Stimulated activated naive B cell treated with anti-CD40 and anti-IgM and Interleukin-4, amounts not matched to agents 10 μg/mL and 1 μg/mL and 100 μg/mL, for 72 hours (primary cell): ENCODE measurements at regions not wholly inside any gene's neighbourhood (a gene's known extent, or its start where the extent isn't known, plus 50 kb on each side); places are given as distances from the start of the nearest gene placed in this dataset.

ENCODE experiments used
- ATAC-seq, 2 donors: fragments of 150-1000 bp; cut with Tn5 transposase; replicated peaks; 2 replicates each; pipeline ENCODE4 v1.10.0; 2021; ENCODE audit warnings: moderate library complexity in 1 of 2
- DNase-seq: peaks from one replicate; pipeline ENCODE4 v3.0.0; 2021
- H3K27ac Mint-ChIP-seq: one replicate; pipeline ENCODE4 v1.8.0; 2022; ENCODE audit warnings: mild to moderate bottlenecking, mixed read lengths
- H3K27me3 Mint-ChIP-seq, 2 donors: one replicate each; pipeline ENCODE4 v1.8.0; 2022; ENCODE audit warnings: mixed read lengths in 2 of 2
- H3K36me3 Mint-ChIP-seq, 2 donors: one replicate each; pipeline ENCODE4 v1.8.0; 2022; ENCODE audit warnings: mixed read lengths in 2 of 2, mild to moderate bottlenecking in 1 of 2
- H3K4me1 Mint-ChIP-seq, 2 donors: one replicate each; pipeline ENCODE4 v1.8.0; 2022; ENCODE audit warnings: mixed read lengths in 2 of 2, mild to moderate bottlenecking in 1 of 2
- H3K4me3 Mint-ChIP-seq, 2 donors: one replicate each; pipeline ENCODE4 v1.8.0; 2022; ENCODE audit warnings: mild to moderate bottlenecking in 2 of 2, mixed read lengths in 2 of 2, moderate library complexity in 1 of 2
- H3K9me3 Mint-ChIP-seq, 2 donors: one replicate each; pipeline ENCODE4 v1.8.0; 2022; ENCODE audit warnings: mixed read lengths in 2 of 2, mild to moderate bottlenecking in 1 of 2

- Mint-ChIP-seq H3K36me3 (no peaks in the 10 kb centered on the region), H3K27ac (no peak overlapping the region), H3K27me3 (no peaks in the 10 kb centered on the region), H3K4me3 (no peak overlapping the region), H3K9me3 (no peaks in the 10 kb centered on the region), H3K4me1 (peaks cover 7 to 29% of the 10 kb centered on the region in 2 donors)
- ATAC-seq, result no peak
- DNase-seq, result no peak
These were observed 327.3 kb upstream of the SATB1 start for GRCh38 chr3:18752273-18752934.

- Mint-ChIP-seq H3K27me3 (no peaks in the 10 kb centered on the region), H3K36me3 (no peaks in the 10 kb centered on the region), H3K27ac (no peak overlapping the region), H3K4me3 (no peak overlapping the region), H3K4me1 (peaks cover 11 to 38% of the 10 kb centered on the region in 2 donors), H3K9me3 (no peaks in the 10 kb centered on the region)
- no peak for DNase-seq
- ATAC-seq, result peak in 1 of 2 donors; percentile 34
These were observed 326.4 kb upstream of the SATB1 start for GRCh38 chr3:18751514-18751913.

GRCh38 chr3:18747383-18747782 lies 322.2 kb upstream of the SATB1 start:
- Mint-ChIP-seq H3K4me3 (no peak overlapping the region), H3K9me3 (no peaks in the 10 kb centered on the region), H3K27ac (no peak overlapping the region), H3K27me3 (no peaks in the 10 kb centered on the region), H3K4me1 (peaks cover 27 to 65% of the 10 kb centered on the region in 2 donors), H3K36me3 (no peaks in the 10 kb centered on the region)
- no peak for DNase-seq
- ATAC-seq, result peak; percentile 77 to 85

- no peaks in the 10 kb centered on the region for H3K9me3 Mint-ChIP-seq
- peaks cover 35 to 74% of the 10 kb centered on the region in 2 donors for H3K4me1 Mint-ChIP-seq
- no peaks in the 10 kb centered on the region for H3K36me3 Mint-ChIP-seq
- no peak for DNase-seq
- H3K27ac Mint-ChIP-seq, result peak overlapping the region; percentile 63
- ATAC-seq, result no peak
- no peak overlapping the region for H3K4me3 Mint-ChIP-seq
- H3K27me3 Mint-ChIP-seq, result no peaks in the 10 kb centered on the region
These were observed 320.3 kb upstream of the SATB1 start for GRCh38 chr3:18745472-18745871.

GRCh38 chr3:18744472-18744871 lies 319.3 kb upstream of the SATB1 start:
- DNase-seq, result no peak
- H3K27ac Mint-ChIP-seq, result peak overlapping the region; percentile 15
- no peak for ATAC-seq
- no peaks in the 10 kb centered on the region for H3K9me3 Mint-ChIP-seq
- H3K36me3 Mint-ChIP-seq, result no peaks in the 10 kb centered on the region
- no peak overlapping the region for H3K4me3 Mint-ChIP-seq
- H3K27me3 Mint-ChIP-seq, result no peaks in the 10 kb centered on the region
- peaks cover 39 to 78% of the 10 kb centered on the region in 2 donors for H3K4me1 Mint-ChIP-seq

GRCh38 chr3:18743761-18744160 lies 318.6 kb upstream of the SATB1 start:
- no peaks in the 10 kb centered on the region for H3K27me3 Mint-ChIP-seq
- H3K4me3 Mint-ChIP-seq, result no peak overlapping the region
- peaks cover 44 to 81% of the 10 kb centered on the region in 2 donors for H3K4me1 Mint-ChIP-seq
- DNase-seq (no peak), ATAC-seq (no peak)
- no peaks in the 10 kb centered on the region for H3K9me3 Mint-ChIP-seq
- no peaks in the 10 kb centered on the region for H3K36me3 Mint-ChIP-seq
- peak overlapping the region; percentile 33 for H3K27ac Mint-ChIP-seq

GRCh38 chr3:18740631-18741583 lies 315.8 kb upstream of the SATB1 start:
- Mint-ChIP-seq H3K27ac (peak overlapping the region; percentile 95), H3K4me3 (peak overlapping the region; percentile 68 to 77), H3K27me3 (no peaks in the 10 kb centered on the region), H3K36me3 (no peaks in the 10 kb centered on the region), H3K4me1 (peaks cover 45 to 89% of the 10 kb centered on the region in 2 donors), H3K9me3 (no peaks in the 10 kb centered on the region)
- ATAC-seq (peak; percentile 71 to 80), DNase-seq (peak; percentile 79)

- no peak for DNase-seq
- peak overlapping the region; percentile 28 for H3K27ac Mint-ChIP-seq
- peaks cover 36 to 72% of the 10 kb centered on the region in 2 donors for H3K4me1 Mint-ChIP-seq
- H3K27me3 Mint-ChIP-seq, result no peaks in the 10 kb centered on the region
- ATAC-seq, result peak; percentile 27 to 31
- no peaks in the 10 kb centered on the region for H3K9me3 Mint-ChIP-seq
- no peak overlapping the region for H3K4me3 Mint-ChIP-seq
- H3K36me3 Mint-ChIP-seq, result no peaks in the 10 kb centered on the region
These were observed 313.9 kb upstream of the SATB1 start for GRCh38 chr3:18739099-18739433.

GRCh38 chr3:18738393-18739098 lies 313.4 kb upstream of the SATB1 start:
- peaks cover 33 to 67% of the 10 kb centered on the region in 2 donors for H3K4me1 Mint-ChIP-seq
- H3K4me3 Mint-ChIP-seq, result no peak overlapping the region
- DNase-seq (no peak), ATAC-seq (no peak)
- H3K27ac Mint-ChIP-seq, result peak overlapping the region; percentile 11
- no peaks in the 10 kb centered on the region for H3K9me3 Mint-ChIP-seq
- no peaks in the 10 kb centered on the region for H3K27me3 Mint-ChIP-seq
- no peaks in the 10 kb centered on the region for H3K36me3 Mint-ChIP-seq

GRCh38 chr3:18735005-18735404 lies 309.9 kb upstream of the SATB1 start:
- H3K4me3 Mint-ChIP-seq, result no peak overlapping the region
- H3K4me1 Mint-ChIP-seq, result peaks cover 18 to 39% of the 10 kb centered on the region in 2 donors
- H3K27me3 Mint-ChIP-seq, result no peaks in the 10 kb centered on the region
- no peak overlapping the region for H3K27ac Mint-ChIP-seq
- ATAC-seq, result no peak
- H3K36me3 Mint-ChIP-seq, result no peaks in the 10 kb centered on the region
- no peaks in the 10 kb centered on the region for H3K9me3 Mint-ChIP-seq
- DNase-seq, result no peak

GRCh38 chr3:18734309-18734708 lies 309.2 kb upstream of the SATB1 start:
- Mint-ChIP-seq H3K36me3 (no peaks in the 10 kb centered on the region), H3K4me3 (no peak overlapping the region), H3K4me1 (peaks cover 15 to 32% of the 10 kb centered on the region in 2 donors), H3K9me3 (no peaks in the 10 kb centered on the region), H3K27me3 (no peaks in the 10 kb centered on the region), H3K27ac (no peak overlapping the region)
- ATAC-seq, result no peak
- DNase-seq, result no peak

- no peak for ATAC-seq
- Mint-ChIP-seq H3K27me3 (no peaks in the 10 kb centered on the region), H3K4me1 (peaks cover 9 to 16% of the 10 kb centered on the region in 2 donors), H3K9me3 (no peaks in the 10 kb centered on the region), H3K4me3 (no peak overlapping the region), H3K36me3 (no peaks in the 10 kb centered on the region), H3K27ac (no peak overlapping the region)
- no peak for DNase-seq
These were observed 307.3 kb upstream of the SATB1 start for GRCh38 chr3:18732474-18732873.

GRCh38 chr3:18730491-18730890 lies 305.4 kb upstream of the SATB1 start:
- no peaks in the 10 kb centered on the region for H3K27me3 Mint-ChIP-seq
- no peak overlapping the region for H3K27ac Mint-ChIP-seq
- no peaks in the 10 kb centered on the region for H3K36me3 Mint-ChIP-seq
- H3K9me3 Mint-ChIP-seq, result no peaks in the 10 kb centered on the region
- DNase-seq (no peak), ATAC-seq (no peak)
- no peak overlapping the region for H3K4me3 Mint-ChIP-seq
- H3K4me1 Mint-ChIP-seq, result peaks cover 15 to 22% of the 10 kb centered on the region in 2 donors

- Mint-ChIP-seq H3K9me3 (no peaks in the 10 kb centered on the region), H3K27me3 (no peaks in the 10 kb centered on the region), H3K4me3 (no peak overlapping the region), H3K27ac (no peak overlapping the region), H3K36me3 (no peaks in the 10 kb centered on the region), H3K4me1 (peaks cover 19 to 30% of the 10 kb centered on the region in 2 donors)
- no peak for ATAC-seq
- no peak for DNase-seq
These were observed 304.5 kb upstream of the SATB1 start for GRCh38 chr3:18729671-18730070.
